LoVo (cell line): ENCODE measurements at regions not wholly inside any gene's neighbourhood (a gene's known extent, or its start where the extent isn't known, plus 50 kb on each side); places are given as distances from the start of the nearest gene placed in this dataset.
A peak's percentile ranks its signal among the peaks of the same experiment; 100 is the strongest.
"Not testable (repeated sequence)": the region's sequence is repeated elsewhere in the genome, so short reads cannot be mapped to it uniquely, and the experiment has no call there.

Experiments used
- DNase-seq: peaks from one replicate; pipeline ENCODE4 v3.0.0-alpha.2; 2016; ENCODE audit warnings: low spot score

- DNase-seq, result no peak
Measured at GRCh38 chr3:25945836-25946235, 155.9 kb downstream of the OXSM start.

GRCh38 chr3:25952133-25952532 is 162.2 kb downstream of the OXSM start:
- no peak for DNase-seq

GRCh38 chr3:25957026-25957425 is 167.1 kb downstream of the OXSM start:
- DNase-seq, result no peak

GRCh38 chr3:25960776-25961175 is 170.9 kb downstream of the OXSM start:
- no peak for DNase-seq

GRCh38 chr3:25962255-25962654 is 172.4 kb downstream of the OXSM start:
- peak; percentile 11 for DNase-seq

GRCh38 chr3:25964141-25964540 is 174.3 kb downstream of the OXSM start:
- DNase-seq, result no peak

GRCh38 chr3:25967385-25967784 is 177.5 kb downstream of the OXSM start:
- DNase-seq, result no peak

- no peak for DNase-seq
Measured at GRCh38 chr3:25971736-25972135, 181.8 kb downstream of the OXSM start.

GRCh38 chr3:25973122-25973521 is 183.2 kb downstream of the OXSM start:
- no peak for DNase-seq

- DNase-seq, result no peak
Measured at GRCh38 chr3:25982756-25983155, 192.9 kb downstream of the OXSM start.

GRCh38 chr3:25985621-25986020 is 195.7 kb downstream of the OXSM start:
- no peak for DNase-seq

- DNase-seq, result no peak
Measured at GRCh38 chr3:25992606-25993005, 202.7 kb downstream of the OXSM start.

GRCh38 chr3:26004172-26004571 is 214.3 kb downstream of the OXSM start:
- DNase-seq, result no peak

- DNase-seq, result no peak
Measured at GRCh38 chr3:26011276-26011675, 221.4 kb downstream of the OXSM start.

- no peak for DNase-seq
Measured at GRCh38 chr3:26012241-26012745, 222.4 kb downstream of the OXSM start.

- no peak for DNase-seq
Measured at GRCh38 chr3:26015752-26016151, 225.9 kb downstream of the OXSM start.

- DNase-seq, result no peak
Measured at GRCh38 chr3:26018889-26019288, 229.0 kb downstream of the OXSM start.

GRCh38 chr3:26024206-26024605 is 234.3 kb downstream of the OXSM start:
- not testable (repeated sequence) for DNase-seq

- no peak for DNase-seq
Measured at GRCh38 chr3:26029321-26029720, 239.4 kb downstream of the OXSM start.

- DNase-seq, result not testable (repeated sequence)
Measured at GRCh38 chr3:26042126-26042525, 252.2 kb downstream of the OXSM start.

GRCh38 chr3:26049951-26050350 is 260.1 kb downstream of the OXSM start:
- no peak for DNase-seq

GRCh38 chr3:26050776-26051175 is 260.9 kb downstream of the OXSM start:
- no peak for DNase-seq

GRCh38 chr3:26058901-26059321 is 269.0 kb downstream of the OXSM start:
- no peak for DNase-seq

GRCh38 chr3:26061947-26062346 is 272.1 kb downstream of the OXSM start:
- no peak for DNase-seq

- DNase-seq, result no peak
Measured at GRCh38 chr3:26064297-26064696, 274.4 kb downstream of the OXSM start.
